ENCODE measurements at regions not wholly inside any gene's neighbourhood (a gene's known extent, or its start where the extent isn't known, plus 50 kb on each side); places are given as distances from the start of the nearest gene placed in this dataset.
"Not testable (repeated sequence)": the region's sequence is repeated elsewhere in the genome, so short reads cannot be mapped to it uniquely, and the experiment has no call there.

GRCh38 chr14:106021832-106022231 is 495.4 kb downstream of the TMEM121 start:
- Mint-ChIP-seq H3K36me3 (ENCODE audit: low read depth) (peaks cover 2% of the 10 kb centered on the region), H3K4me1 (ENCODE audit: low read depth) (peaks cover 42% of the 10 kb centered on the region), H3K4me3 (no peak overlapping the region), H3K27me3 (peaks cover 6% of the 10 kb centered on the region), H3K9me3 (peaks cover 14% of the 10 kb centered on the region), H3K27ac (peak overlapping the region; percentile 73)
- CTCF ChIA-PET = interaction anchor here (1.0 to 1.2 kb wide), 4 partner anchors 10 to 24 kb away, joined by 3 to 4 read pairs (median 4); no protein-coding TSS in a partner anchor
- POLR2A ChIA-PET = interaction anchor here (0.8 kb wide), 1 partner anchor 10 kb away, joined by 3 read pairs; no protein-coding TSS in a partner anchor
- intact Hi-C loops (cut with micrococcal nuclease) = no loop called here
- ATAC-seq (peak; percentile 19), DNase-seq (no peak)
- TF ChIP-seq, protein P1, sequence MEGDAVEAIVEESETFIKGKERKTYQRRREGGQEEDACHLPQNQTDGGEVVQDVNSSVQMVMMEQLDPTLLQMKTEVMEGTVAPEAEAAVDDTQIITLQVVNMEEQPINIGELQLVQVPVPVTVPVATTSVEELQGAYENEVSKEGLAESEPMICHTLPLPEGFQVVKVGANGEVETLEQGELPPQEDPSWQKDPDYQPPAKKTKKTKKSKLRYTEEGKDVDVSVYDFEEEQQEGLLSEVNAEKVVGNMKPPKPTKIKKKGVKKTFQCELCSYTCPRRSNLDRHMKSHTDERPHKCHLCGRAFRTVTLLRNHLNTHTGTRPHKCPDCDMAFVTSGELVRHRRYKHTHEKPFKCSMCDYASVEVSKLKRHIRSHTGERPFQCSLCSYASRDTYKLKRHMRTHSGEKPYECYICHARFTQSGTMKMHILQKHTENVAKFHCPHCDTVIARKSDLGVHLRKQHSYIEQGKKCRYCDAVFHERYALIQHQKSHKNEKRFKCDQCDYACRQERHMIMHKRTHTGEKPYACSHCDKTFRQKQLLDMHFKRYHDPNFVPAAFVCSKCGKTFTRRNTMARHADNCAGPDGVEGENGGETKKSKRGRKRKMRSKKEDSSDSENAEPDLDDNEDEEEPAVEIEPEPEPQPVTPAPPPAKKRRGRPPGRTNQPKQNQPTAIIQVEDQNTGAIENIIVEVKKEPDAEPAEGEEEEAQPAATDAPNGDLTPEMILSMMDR (IDR thresholded peaks at IDR 0.05) = no peak

- not testable (repeated sequence) for DNase-seq
These were observed 496.3 kb downstream of the TMEM121 start for GRCh38 chr14:106022648-106023047.

GRCh38 chr14:106023411-106023810 is 497.0 kb downstream of the TMEM121 start:
- ATAC-seq (no peak), DNase-seq (no peak)
- TF ChIP-seq, protein P1 (IDR thresholded peaks at IDR 0.05) = no peak
- CTCF ChIA-PET = interaction anchor here (2.8 kb wide), 1 partner anchor 12 kb away, joined by 16 read pairs; no protein-coding TSS in a partner anchor
- Mint-ChIP-seq H3K9me3 (peaks cover 14% of the 10 kb centered on the region), H3K27ac (no peak overlapping the region), H3K4me1 (ENCODE audit: low read depth) (peaks cover 42% of the 10 kb centered on the region), H3K27me3 (peaks cover 4% of the 10 kb centered on the region), H3K36me3 (ENCODE audit: low read depth) (peaks cover 2% of the 10 kb centered on the region), H3K4me3 (no peak overlapping the region)
- intact Hi-C loops (cut with micrococcal nuclease) = no loop called here
- POLR2A ChIA-PET = no interaction called here

More at GRCh38 chr14:106022648-106023047, 496.3 kb downstream of the TMEM121 start:
- ATAC-seq; intact Hi-C loops (cut with micrococcal nuclease); H3K27me3 Mint-ChIP-seq; H3K36me3 Mint-ChIP-seq (ENCODE audit: low read depth); H3K4me3 Mint-ChIP-seq: not testable (repeated sequence)
- H3K27ac Mint-ChIP-seq = peak overlapping the region; percentile 35
- peaks cover 42% of the 10 kb centered on the region for H3K4me1 Mint-ChIP-seq (ENCODE audit: low read depth)
- POLR2A ChIA-PET = interaction anchor here (0.8 kb wide), 1 partner anchor 10 kb away, joined by 3 read pairs; no protein-coding TSS in a partner anchor
- CTCF ChIA-PET = interaction anchor here (1.2 kb wide), 2 partner anchors 17 to 23 kb away, joined by 4 read pairs; no protein-coding TSS in a partner anchor
- peaks cover 14% of the 10 kb centered on the region for H3K9me3 Mint-ChIP-seq

GRCh38 chr14:106024983-106025604 is 498.7 kb downstream of the TMEM121 start:
- ATAC-seq (peak; percentile 79), DNase-seq (peak; percentile 52)
- H3K4me3 Mint-ChIP-seq = no peak overlapping the region
- H3K27ac Mint-ChIP-seq = no peak overlapping the region
- ChIA-PET POLR2A (interaction anchor here (0.9 to 1.0 kb wide), 2 partner anchors 8 to 20 kb away, joined by 3 read pairs; no protein-coding TSS in a partner anchor), CTCF (interaction anchor here (0.7 to 2.8 kb wide), 10 partner anchors 13 to 393 kb away, joined by 3 to 17 read pairs (median 4); no protein-coding TSS in a partner anchor)
- TF ChIP-seq, protein P1 (IDR thresholded peaks at IDR 0.05) = no peak
- peaks cover 14% of the 10 kb centered on the region for H3K9me3 Mint-ChIP-seq
- H3K36me3 Mint-ChIP-seq (ENCODE audit: low read depth) = peaks cover 2% of the 10 kb centered on the region
- H3K4me1 Mint-ChIP-seq (ENCODE audit: low read depth) = peaks cover 42% of the 10 kb centered on the region
- intact Hi-C loops (cut with micrococcal nuclease) = no loop called here
- H3K27me3 Mint-ChIP-seq = no peaks in the 10 kb centered on the region

DNA sequence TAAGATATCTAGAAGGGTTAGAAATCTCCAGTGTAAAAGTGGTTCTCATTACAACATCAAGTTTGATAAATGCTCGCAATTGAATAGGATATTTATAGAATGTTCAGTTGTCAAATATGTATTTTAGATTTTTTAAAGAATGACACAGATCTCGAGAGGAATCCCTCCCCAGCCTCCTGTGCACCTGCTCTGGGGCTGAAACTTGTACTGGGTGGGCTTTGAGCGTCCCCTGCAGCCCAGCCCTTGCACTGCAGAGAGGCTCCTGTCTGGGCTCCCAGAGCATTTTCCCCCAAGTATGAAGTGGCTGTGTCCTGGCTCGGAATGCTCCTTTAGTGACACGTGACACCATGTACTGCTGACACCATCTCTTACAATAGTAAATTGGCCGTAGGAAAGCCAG is 499.6 kb downstream of the TMEM121 start:
- H3K4me3 Mint-ChIP-seq = no peak overlapping the region
- peaks cover 14% of the 10 kb centered on the region for H3K9me3 Mint-ChIP-seq
- intact Hi-C loops (cut with micrococcal nuclease) = no loop called here
- CTCF ChIA-PET = interaction anchor here (0.8 to 2.8 kb wide), 7 partner anchors 14 to 392 kb away, joined by 3 to 17 read pairs (median 5); no protein-coding TSS in a partner anchor
- TF ChIP-seq, protein P1 (IDR thresholded peaks at IDR 0.05) = no peak
- ATAC-seq = no peak
- H3K27me3 Mint-ChIP-seq = no peaks in the 10 kb centered on the region
- H3K36me3 Mint-ChIP-seq (ENCODE audit: low read depth) = peaks cover 2% of the 10 kb centered on the region
- no peak for DNase-seq
- no peak overlapping the region for H3K27ac Mint-ChIP-seq
- peaks cover 40% of the 10 kb centered on the region for H3K4me1 Mint-ChIP-seq (ENCODE audit: low read depth)
- POLR2A ChIA-PET = interaction anchor here (1.0 kb wide), 1 partner anchor 9 kb away, joined by 3 read pairs; no protein-coding TSS in a partner anchor

DNA sequence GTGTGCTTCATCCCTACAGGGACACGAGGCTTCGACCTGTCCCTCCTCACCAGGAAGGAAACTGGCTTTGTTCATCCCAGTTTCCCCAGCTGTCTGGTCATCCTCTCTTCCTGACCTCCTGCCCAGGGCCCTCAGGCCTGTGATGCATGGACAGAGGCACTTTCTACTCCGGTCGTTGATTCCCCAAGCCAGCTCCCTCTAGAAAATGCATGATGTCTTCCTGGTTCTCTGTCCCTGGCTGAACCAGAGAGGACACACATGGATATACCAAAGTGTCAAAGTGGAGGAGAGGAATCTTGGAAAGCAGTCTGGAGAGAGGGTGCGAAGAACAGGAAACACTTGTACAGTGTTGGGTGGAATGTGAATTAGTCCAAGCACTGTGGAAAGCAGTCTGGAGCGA is 501.4 kb downstream of the TMEM121 start:
- H3K27me3 Mint-ChIP-seq; ATAC-seq; H3K36me3 Mint-ChIP-seq (ENCODE audit: low read depth); intact Hi-C loops (cut with micrococcal nuclease); H3K4me3 Mint-ChIP-seq; DNase-seq; POLR2A ChIA-PET; H3K27ac Mint-ChIP-seq: not testable (repeated sequence)
- CTCF ChIA-PET = interaction anchor here (0.9 to 4.4 kb wide), 6 partner anchors 10 to 34 kb away, joined by 3 to 17 read pairs (median 7); no protein-coding TSS in a partner anchor
- peaks cover 23% of the 10 kb centered on the region for H3K4me1 Mint-ChIP-seq (ENCODE audit: low read depth)
- H3K9me3 Mint-ChIP-seq = peaks cover 14% of the 10 kb centered on the region
